Osteocyte (in vitro differentiated cells): ENCODE measurements at regions not wholly inside any gene's neighbourhood (a gene's known extent, or its start where the extent isn't known, plus 50 kb on each side); places are given as distances from the start of the nearest gene placed in this dataset.
A peak's percentile ranks its signal among the peaks of the same experiment; 100 is the strongest.

Experiments used
- DNase-seq: peaks from one replicate; pipeline ENCODE4 v3.0.0; 2021; ENCODE audit warnings: mixed read lengths; ENCODE audit not compliant: unreplicated experiment; ENCODE audit errors: extremely low spot score
- H3K27ac Mint-ChIP-seq: one replicate; pipeline ENCODE4 v1.8.0; 2021; ENCODE audit warnings: mild to moderate bottlenecking, mixed read lengths; ENCODE audit not compliant: unreplicated experiment
- H3K27me3 Mint-ChIP-seq: one replicate; pipeline ENCODE4 v1.8.0; 2021; ENCODE audit warnings: mixed read lengths; ENCODE audit not compliant: unreplicated experiment
- H3K36me3 Mint-ChIP-seq: one replicate; pipeline ENCODE4 v1.8.0; 2021; ENCODE audit warnings: mixed read lengths; ENCODE audit not compliant: unreplicated experiment
- H3K4me1 Mint-ChIP-seq: one replicate; pipeline ENCODE4 v1.8.0; 2021; ENCODE audit warnings: mixed read lengths; ENCODE audit not compliant: unreplicated experiment
- H3K4me3 Mint-ChIP-seq: one replicate; pipeline ENCODE4 v1.8.0; 2021; ENCODE audit warnings: mild to moderate bottlenecking, moderate library complexity, mixed read lengths; ENCODE audit not compliant: unreplicated experiment
- H3K9me3 Mint-ChIP-seq: one replicate; pipeline ENCODE4 v1.8.0; 2021; ENCODE audit warnings: mixed read lengths; ENCODE audit not compliant: unreplicated experiment
- CTCF ChIP-seq: fragments of 200-600 bp; sonication (generic); IDR thresholded peaks from 2 replicates; pipeline ENCODE4 v1.5.0; 2021; ENCODE audit warnings: antibody characterized with exemption, mild to moderate bottlenecking, moderate library complexity

- no peaks in the 10 kb centered on the region for H3K9me3 Mint-ChIP-seq
- H3K36me3 Mint-ChIP-seq, result no peaks in the 10 kb centered on the region
- no peak overlapping the region for H3K4me3 Mint-ChIP-seq
- peaks cover 18% of the 10 kb centered on the region for H3K27me3 Mint-ChIP-seq
- H3K27ac Mint-ChIP-seq, result no peak overlapping the region
- no peaks in the 10 kb centered on the region for H3K4me1 Mint-ChIP-seq
- TF ChIP-seq CTCF, result peak; percentile 52
- DNase-seq, result no peak
These were observed 1858.6 kb upstream of the CDH9 start for GRCh38 chr5:28896949-28897348.

DNA sequence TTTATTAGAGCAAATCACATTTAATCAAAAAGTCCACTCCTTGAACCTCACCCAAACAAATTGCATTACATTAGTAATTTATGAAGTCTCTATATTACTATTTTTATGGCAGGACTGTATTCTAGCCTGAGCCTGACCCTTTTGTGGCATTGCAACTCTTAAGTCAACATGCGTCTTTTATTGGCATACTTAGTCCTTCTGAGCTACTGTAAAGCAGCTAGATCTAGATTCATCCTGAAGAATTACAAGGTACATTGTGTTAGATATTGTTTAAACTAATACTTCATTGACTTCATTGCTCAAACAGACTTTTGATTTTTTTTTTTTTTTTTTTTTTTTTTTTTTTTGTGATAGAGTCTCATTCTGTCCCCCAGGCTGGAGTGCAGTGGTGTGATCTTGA is 1842.5 kb upstream of the CDH9 start:
- no peak for DNase-seq
- no peak overlapping the region for H3K27ac Mint-ChIP-seq
- peaks cover 13% of the 10 kb centered on the region for H3K27me3 Mint-ChIP-seq
- H3K4me3 Mint-ChIP-seq, result no peak overlapping the region
- H3K36me3 Mint-ChIP-seq, result no peaks in the 10 kb centered on the region
- no peaks in the 10 kb centered on the region for H3K4me1 Mint-ChIP-seq
- peaks cover 9% of the 10 kb centered on the region for H3K9me3 Mint-ChIP-seq
- no peak for TF ChIP-seq CTCF

DNA sequence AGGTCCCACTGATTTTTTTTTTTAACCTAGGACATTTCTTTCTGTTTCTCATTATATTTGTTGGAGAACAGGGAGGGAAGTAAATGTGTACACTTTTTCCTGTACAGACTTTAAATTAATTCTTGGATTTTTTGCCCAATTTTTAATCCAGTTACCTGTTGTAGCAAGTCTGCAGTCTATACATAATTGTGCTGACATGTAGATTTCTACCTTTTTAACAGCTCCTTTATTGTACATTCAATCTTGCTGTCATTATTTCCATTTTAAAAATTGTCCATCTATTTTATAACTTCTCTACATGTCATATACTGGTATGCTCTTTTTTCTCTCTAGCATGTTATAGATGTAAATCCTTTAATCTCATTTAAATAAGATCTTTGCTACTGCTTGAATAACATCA is 1838.7 kb upstream of the CDH9 start:
- H3K9me3 Mint-ChIP-seq, result peaks cover 4% of the 10 kb centered on the region
- H3K4me3 Mint-ChIP-seq, result no peak overlapping the region
- no peak overlapping the region for H3K27ac Mint-ChIP-seq
- DNase-seq, result no peak
- H3K4me1 Mint-ChIP-seq, result no peaks in the 10 kb centered on the region
- TF ChIP-seq CTCF, result no peak
- no peaks in the 10 kb centered on the region for H3K36me3 Mint-ChIP-seq
- peaks cover 15% of the 10 kb centered on the region for H3K27me3 Mint-ChIP-seq

GRCh38 chr5:28864006-28864405 is 1825.6 kb upstream of the CDH9 start:
- H3K4me3 Mint-ChIP-seq, result no peak overlapping the region
- H3K4me1 Mint-ChIP-seq, result no peaks in the 10 kb centered on the region
- no peak for TF ChIP-seq CTCF
- H3K27me3 Mint-ChIP-seq, result peaks cover 25% of the 10 kb centered on the region
- no peak overlapping the region for H3K27ac Mint-ChIP-seq
- no peaks in the 10 kb centered on the region for H3K36me3 Mint-ChIP-seq
- no peaks in the 10 kb centered on the region for H3K9me3 Mint-ChIP-seq
- no peak for DNase-seq

- no peaks in the 10 kb centered on the region for H3K4me1 Mint-ChIP-seq
- no peak for DNase-seq
- H3K9me3 Mint-ChIP-seq, result no peaks in the 10 kb centered on the region
- no peak for TF ChIP-seq CTCF
- H3K27me3 Mint-ChIP-seq, result peaks cover 26% of the 10 kb centered on the region
- H3K36me3 Mint-ChIP-seq, result no peaks in the 10 kb centered on the region
- no peak overlapping the region for H3K4me3 Mint-ChIP-seq
- no peak overlapping the region for H3K27ac Mint-ChIP-seq
These were observed 1824.4 kb upstream of the CDH9 start for GRCh38 chr5:28862860-28863196.
